ENCODE measurements at regions not wholly inside any gene's neighbourhood (a gene's known extent, or its start where the extent isn't known, plus 50 kb on each side); places are given as distances from the start of the nearest gene placed in this dataset.
A peak's percentile ranks its signal among the peaks of the same experiment; 100 is the strongest.

GRCh38 chr13:104326523-104326922 is 1260.3 kb upstream of the SLC10A2 start:
- H2BK120ac ChIP-seq (replicated peaks; ENCODE audit: low read depth, low read length): no peak overlapping the region

More at GRCh38 chr13:104326523-104326922, 1260.3 kb upstream of the SLC10A2 start:
- H3K4me2 ChIP-seq (ENCODE audit: insufficient read depth in 1 of 2, low read depth in 2 of 2, low read length in 2 of 2): no peak overlapping the region
- H3K79me1 ChIP-seq (ENCODE audit: low read depth, low read length): no peaks in the 10 kb centered on the region
- H2BK15ac ChIP-seq (ENCODE audit: low read length): no peak overlapping the region
- no peak for TF ChIP-seq CTBP2 (IDR thresholded peaks at IDR 0.05; ENCODE audit: borderline replicate concordance, insufficient read depth, insufficient read length, low read length)
- peak; percentile 73 for TF ChIP-seq MAFK (IDR thresholded peaks at IDR 0.05; ENCODE audit: low read depth, low read length)
- H3K4ac ChIP-seq (replicated peaks; ENCODE audit: insufficient read length, low read depth, low read length): no peak overlapping the region
- no peak for FAIRE-seq
- H2AK5ac ChIP-seq (ENCODE audit: low read depth, low read length): no peak overlapping the region
- no peak overlapping the region for H2AFZ ChIP-seq (ENCODE audit: low read length)
- H3K4me1 ChIP-seq (replicated peaks in 1 of 4; ENCODE audit: control insufficient read depth in 3 of 4, insufficient read depth in 4 of 4, low read length in 3 of 4): no peaks in the 10 kb centered on the region
- no peak overlapping the region for H4K91ac ChIP-seq (replicated peaks; ENCODE audit: insufficient read length, low read length)
- H4K5ac ChIP-seq (ENCODE audit: insufficient read length, low read depth, low read length): no peak overlapping the region
- no peak for DNase-seq (ENCODE audit: low read depth in 1 of 2, low spot score in 2 of 2)
- H3K9me3 ChIP-seq (ENCODE audit: insufficient read depth in 2 of 2, low read depth in 1 of 2, low read length in 1 of 2): no peaks in the 10 kb centered on the region
- no peak overlapping the region for H3K23ac ChIP-seq (ENCODE audit: insufficient read length)
- H2BK20ac ChIP-seq (ENCODE audit: low read length): no peak overlapping the region
- no peaks in the 10 kb centered on the region for H3K23me2 ChIP-seq (ENCODE audit: low read depth, low read length)
- H3K27me3 ChIP-seq (replicated peaks in 1 of 4; ENCODE audit: control insufficient read depth in 3 of 4, extremely low read depth in 1 of 4, insufficient read depth in 3 of 4, low read length in 3 of 4): no peaks in the 10 kb centered on the region
- H3K4me3 ChIP-seq (ENCODE audit: extremely low read depth in 1 of 4, insufficient read depth in 2 of 4, low read depth in 3 of 4, low read length in 4 of 4): no peak overlapping the region
- H2BK5ac ChIP-seq (ENCODE audit: low read depth, low read length): no peak overlapping the region
- POLR2A ChIA-PET (ENCODE audit: partially characterized antibody): no interaction called here
- CTCF ChIA-PET (ENCODE audit: partially characterized antibody): no interaction called here
- no peaks in the 10 kb centered on the region for H3K79me2 ChIP-seq (ENCODE audit: control insufficient read depth in 1 of 2, insufficient read depth in 2 of 2, low read length in 2 of 2)
- no peak overlapping the region for H3K9ac ChIP-seq (replicated peaks in 1 of 4; ENCODE audit: extremely low read depth in 1 of 4, low read depth in 3 of 4, low read length in 3 of 4)
- no peak overlapping the region for H4K8ac ChIP-seq (ENCODE audit: extremely low read depth, insufficient read depth, low read length)
- no peaks in the 10 kb centered on the region for H3K36me3 ChIP-seq (ENCODE audit: control insufficient read depth in 2 of 4, insufficient read depth in 4 of 4, low read length in 3 of 4)
- no peak overlapping the region for H3K14ac ChIP-seq (ENCODE audit: insufficient read length)
- no peak overlapping the region for H3K27ac ChIP-seq (ENCODE audit: low read depth, low read length)
- H2BK12ac ChIP-seq (ENCODE audit: low read depth, low read length): no peak overlapping the region
- H4K20me1 ChIP-seq (replicated peaks in 1 of 2; ENCODE audit: control insufficient read depth in 1 of 2, insufficient read depth in 2 of 2, low read length in 2 of 2): no peaks in the 10 kb centered on the region
- WGBS, 2 experiments (ENCODE audit: extremely low coverage in 1 of 2, insufficient coverage in 1 of 2, insufficient read length in 1 of 2, insufficient replicate concordance in 2 of 2, low coverage in 1 of 2, low lambda C conversion rate in 2 of 2, missing lambda C conversion rate in 1 of 2): 93% methylated on average over 6 of the region's 6 CpGs; no CpG with 5 or more reads in 1 of the 2 experiments
- no peak overlapping the region for H3K56ac ChIP-seq (replicated peaks; ENCODE audit: insufficient read length, low read depth, low read length)
- H3K18ac ChIP-seq (ENCODE audit: extremely low read depth, low read length): no peak overlapping the region
